ENCODE measurements at regions not wholly inside any gene's neighbourhood (a gene's known extent, or its start where the extent isn't known, plus 50 kb on each side); places are given as distances from the start of the nearest gene placed in this dataset.

- H3K9me3 ChIP-seq (ENCODE audit: control insufficient read depth, insufficient read depth, low read length), result peaks cover 74% of the 10 kb centered on the region
- no peak overlapping the region for H3K9ac ChIP-seq (ENCODE audit: low read depth, low read length)
- no peak overlapping the region for H2BK20ac ChIP-seq (ENCODE audit: low read depth, low read length)
- BruUV-seq (replicated peaks), result no TSS peak
- no peak overlapping the region for H2BK120ac ChIP-seq (ENCODE audit: low read depth, low read length)
- intact Hi-C loops (cut with micrococcal nuclease), result no loop called here
- in situ Hi-C loops (cut with MboI; ENCODE audit: low sequenced_read_pairs), result no loop called here
- ChIA-PET POLR2A (ENCODE audit: unreplicated experiment) (no interaction called here), CTCF (no interaction called here)
- H4K8ac ChIP-seq (ENCODE audit: low read depth in 2 of 2, low read length in 2 of 2), result no peak overlapping the region
- no peak overlapping the region for H2AK9ac ChIP-seq (replicated peaks; ENCODE audit: low read depth, low read length, poor library complexity)
- WGBS, 2 experiments (ENCODE audit: extremely low coverage in 2 of 2, insufficient read length in 1 of 2), result 19% methylated on average over 5 of the region's 25 CpGs; no CpG with 5 or more reads in 1 of the 2 experiments
- ATAC-seq (ENCODE audit: low read depth), result no peak
- no peak overlapping the region for H3K14ac ChIP-seq (replicated peaks; ENCODE audit: low read depth, low read length)
- H4K20me1 ChIP-seq (ENCODE audit: insufficient read depth, low read length), result no peaks in the 10 kb centered on the region
- H2AFZ ChIP-seq (replicated peaks; ENCODE audit: low read length, poor library complexity), result no peak overlapping the region
- no peak overlapping the region for H3K27ac ChIP-seq (ENCODE audit: insufficient read depth, low read length)
- no peak overlapping the region for H2BK15ac ChIP-seq (ENCODE audit: low read depth, low read length)
- no peak overlapping the region for H2BK5ac ChIP-seq (ENCODE audit: low read depth, low read length, poor library complexity, severe bottlenecking)
- H3K79me1 ChIP-seq (ENCODE audit: low read depth in 1 of 2, low read length in 2 of 2), result no peaks in the 10 kb centered on the region
- no peak overlapping the region for H3K4me3 ChIP-seq (ENCODE audit: insufficient read depth, low read depth, low read length)
- no peak overlapping the region for H4K5ac ChIP-seq (ENCODE audit: low read depth, low read length)
- H3K4ac ChIP-seq (ENCODE audit: low read depth, low read length), result no peak overlapping the region
- TF ChIP-seq RFX5 (IDR thresholded peaks at IDR 0.05; ENCODE audit: low read depth, low read length) (no peak), NFE2L2 (IDR thresholded peaks at IDR 0.05; ENCODE audit: low read depth, low read length) (no peak), POLR2A (IDR thresholded peaks at IDR 0.05; ENCODE audit: low read depth, low read length) (no peak), CTCF (conservative IDR thresholded peaks at IDR 0.05; ENCODE audit: low read depth, low read length) (no peak), MAFK (IDR thresholded peaks at IDR 0.05; ENCODE audit: low read depth, low read length) (no peak), RCOR1 (IDR thresholded peaks at IDR 0.05; ENCODE audit: insufficient replicate concordance, low read length) (no peak), MAZ (IDR thresholded peaks at IDR 0.05; ENCODE audit: borderline replicate concordance, low read depth, low read length) (no peak), BHLHE40 (IDR thresholded peaks at IDR 0.05; ENCODE audit: low read depth, low read length) (no peak), CEBPB (IDR thresholded peaks at IDR 0.05; ENCODE audit: low read depth, low read length) (no peak), RAD21 (IDR thresholded peaks at IDR 0.05; ENCODE audit: low read length) (no peak), SMC3 (IDR thresholded peaks at IDR 0.05; ENCODE audit: low read depth, low read length) (no peak), FOS (IDR thresholded peaks at IDR 0.05; ENCODE audit: low read depth, low read length) (no peak), MXI1 (IDR thresholded peaks at IDR 0.05; ENCODE audit: borderline replicate concordance, low read depth, low read length) (no peak), CHD1 (IDR thresholded peaks at IDR 0.05; ENCODE audit: low read depth, low read length) (no peak)
- TF ChIP-seq, protein P1, sequence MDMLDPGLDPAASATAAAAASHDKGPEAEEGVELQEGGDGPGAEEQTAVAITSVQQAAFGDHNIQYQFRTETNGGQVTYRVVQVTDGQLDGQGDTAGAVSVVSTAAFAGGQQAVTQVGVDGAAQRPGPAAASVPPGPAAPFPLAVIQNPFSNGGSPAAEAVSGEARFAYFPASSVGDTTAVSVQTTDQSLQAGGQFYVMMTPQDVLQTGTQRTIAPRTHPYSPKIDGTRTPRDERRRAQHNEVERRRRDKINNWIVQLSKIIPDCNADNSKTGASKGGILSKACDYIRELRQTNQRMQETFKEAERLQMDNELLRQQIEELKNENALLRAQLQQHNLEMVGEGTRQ (IDR thresholded peaks at IDR 0.05; ENCODE audit: low read depth, low read length), result no peak
- TF ChIP-seq, protein P2, sequence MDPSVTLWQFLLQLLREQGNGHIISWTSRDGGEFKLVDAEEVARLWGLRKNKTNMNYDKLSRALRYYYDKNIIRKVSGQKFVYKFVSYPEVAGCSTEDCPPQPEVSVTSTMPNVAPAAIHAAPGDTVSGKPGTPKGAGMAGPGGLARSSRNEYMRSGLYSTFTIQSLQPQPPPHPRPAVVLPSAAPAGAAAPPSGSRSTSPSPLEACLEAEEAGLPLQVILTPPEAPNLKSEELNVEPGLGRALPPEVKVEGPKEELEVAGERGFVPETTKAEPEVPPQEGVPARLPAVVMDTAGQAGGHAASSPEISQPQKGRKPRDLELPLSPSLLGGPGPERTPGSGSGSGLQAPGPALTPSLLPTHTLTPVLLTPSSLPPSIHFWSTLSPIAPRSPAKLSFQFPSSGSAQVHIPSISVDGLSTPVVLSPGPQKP (IDR thresholded peaks at IDR 0.05; ENCODE audit: borderline replicate concordance, low read depth, low read length), result no peak
- H3K18ac ChIP-seq (ENCODE audit: low read depth, low read length), result no peak overlapping the region
- H3K9me1 ChIP-seq (ENCODE audit: insufficient read depth, low read length), result no peaks in the 10 kb centered on the region
- H3K4me1 ChIP-seq (ENCODE audit: control insufficient read depth, insufficient read depth, low read length), result no peaks in the 10 kb centered on the region
- H3K27me3 ChIP-seq (ENCODE audit: control insufficient read depth, insufficient read depth, low read length), result no peaks in the 10 kb centered on the region
- no peak overlapping the region for H3K4me2 ChIP-seq (ENCODE audit: low read depth, low read length)
- H2AK5ac ChIP-seq (ENCODE audit: low read depth, low read length), result no peak overlapping the region
- H3K36me3 ChIP-seq (ENCODE audit: control insufficient read depth, insufficient read depth, low read length), result no peaks in the 10 kb centered on the region
- DNase-seq, result no peak
- dilution Hi-C loops (cut with HindIII; ENCODE audit: low sequenced_read_pairs, unreplicated experiment), result no loop called here
- H3K23ac ChIP-seq (ENCODE audit: low read depth, low read length), result no peak overlapping the region
- no peak overlapping the region for H3K56ac ChIP-seq (ENCODE audit: extremely low read depth, insufficient read depth, low read length)
- H4K91ac ChIP-seq (ENCODE audit: insufficient read depth, low read depth, low read length), result no peak overlapping the region
Measured at GRCh38 chr2:3041841-3042600, 335.6 kb downstream of the EIPR1 start.
